ENCODE measurements at regions not wholly inside any gene's neighbourhood (a gene's known extent, or its start where the extent isn't known, plus 50 kb on each side); places are given as distances from the start of the nearest gene placed in this dataset.
"Not testable (repeated sequence)": the region's sequence is repeated elsewhere in the genome, so short reads cannot be mapped to it uniquely, and the experiment has no call there.

DNA sequence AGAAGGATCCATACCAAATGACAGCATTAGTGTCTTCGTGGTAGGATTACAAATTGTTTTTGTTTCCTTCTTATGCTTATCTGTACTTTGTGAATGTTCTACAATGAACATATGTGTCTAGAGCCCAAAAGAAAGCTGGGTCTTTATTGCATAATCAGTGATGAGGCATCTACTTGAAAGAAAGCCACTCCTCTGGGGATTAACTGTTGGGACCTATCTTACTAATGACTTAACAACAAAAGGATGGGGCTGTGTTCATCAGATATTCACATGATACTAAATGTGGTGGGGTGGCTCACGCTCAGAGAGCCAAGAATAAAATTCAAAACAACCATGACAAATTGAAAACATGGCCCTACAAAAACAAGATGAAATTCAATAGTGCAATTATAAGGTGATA is 160.2 kb downstream of the RGS9 start:
- H3K27me3 Mint-ChIP-seq (ENCODE audit: insufficient read depth): peaks cover 12% of the 10 kb centered on the region
- H3K36me3 Mint-ChIP-seq (ENCODE audit: low read depth): no peaks in the 10 kb centered on the region
- DNase-seq: no peak
- no peaks in the 10 kb centered on the region; the same call in 1 of the 2 replicates for H3K4me1 Mint-ChIP-seq (ENCODE audit: low read depth)
- TF ChIP-seq, protein P1, sequence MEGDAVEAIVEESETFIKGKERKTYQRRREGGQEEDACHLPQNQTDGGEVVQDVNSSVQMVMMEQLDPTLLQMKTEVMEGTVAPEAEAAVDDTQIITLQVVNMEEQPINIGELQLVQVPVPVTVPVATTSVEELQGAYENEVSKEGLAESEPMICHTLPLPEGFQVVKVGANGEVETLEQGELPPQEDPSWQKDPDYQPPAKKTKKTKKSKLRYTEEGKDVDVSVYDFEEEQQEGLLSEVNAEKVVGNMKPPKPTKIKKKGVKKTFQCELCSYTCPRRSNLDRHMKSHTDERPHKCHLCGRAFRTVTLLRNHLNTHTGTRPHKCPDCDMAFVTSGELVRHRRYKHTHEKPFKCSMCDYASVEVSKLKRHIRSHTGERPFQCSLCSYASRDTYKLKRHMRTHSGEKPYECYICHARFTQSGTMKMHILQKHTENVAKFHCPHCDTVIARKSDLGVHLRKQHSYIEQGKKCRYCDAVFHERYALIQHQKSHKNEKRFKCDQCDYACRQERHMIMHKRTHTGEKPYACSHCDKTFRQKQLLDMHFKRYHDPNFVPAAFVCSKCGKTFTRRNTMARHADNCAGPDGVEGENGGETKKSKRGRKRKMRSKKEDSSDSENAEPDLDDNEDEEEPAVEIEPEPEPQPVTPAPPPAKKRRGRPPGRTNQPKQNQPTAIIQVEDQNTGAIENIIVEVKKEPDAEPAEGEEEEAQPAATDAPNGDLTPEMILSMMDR (IDR thresholded peaks at IDR 0.05): no peak
- H3K27ac Mint-ChIP-seq: no peak overlapping the region
- no peak overlapping the region for H3K4me3 Mint-ChIP-seq
- H3K9me3 Mint-ChIP-seq: no peaks in the 10 kb centered on the region

DNA sequence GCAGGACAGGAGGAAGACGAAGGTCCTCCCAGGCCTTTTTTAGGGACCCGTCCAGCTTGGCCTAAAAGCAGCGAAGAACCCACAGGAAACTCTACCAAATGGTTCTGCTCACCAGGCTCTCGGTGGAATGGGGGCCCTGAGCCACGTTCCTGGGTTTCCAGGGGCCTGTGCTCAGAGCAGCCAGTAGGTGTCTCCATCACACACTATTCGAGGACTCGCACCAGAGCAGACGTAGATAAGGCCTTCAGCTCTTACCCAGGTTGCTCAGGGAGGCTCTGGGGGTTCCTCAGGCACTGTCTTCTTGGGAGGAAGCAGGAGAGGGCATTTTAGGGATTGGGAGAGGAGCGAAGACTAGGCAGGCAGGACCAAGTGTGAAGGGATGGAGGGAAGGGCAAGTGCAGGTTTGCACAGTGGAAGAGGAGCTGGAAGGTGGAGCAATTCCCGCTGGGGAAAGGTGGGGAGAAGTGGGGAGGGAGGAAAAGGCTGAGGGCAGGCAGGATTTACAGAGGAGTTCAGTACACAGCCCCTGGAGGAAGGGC is 157.1 kb downstream of the RGS9 start:
- TF ChIP-seq, protein P1 (IDR thresholded peaks at IDR 0.05): peak; percentile 82
- no peak overlapping the region for H3K27ac Mint-ChIP-seq
- H3K27me3 Mint-ChIP-seq (ENCODE audit: insufficient read depth): peaks cover 9% of the 10 kb centered on the region
- H3K36me3 Mint-ChIP-seq (ENCODE audit: low read depth): no peaks in the 10 kb centered on the region
- H3K4me3 Mint-ChIP-seq: no peak overlapping the region
- H3K9me3 Mint-ChIP-seq: no peaks in the 10 kb centered on the region
- H3K4me1 Mint-ChIP-seq (ENCODE audit: low read depth): no peaks in the 10 kb centered on the region; the same call in 1 of the 2 replicates
- peak; percentile 45 for DNase-seq

DNA sequence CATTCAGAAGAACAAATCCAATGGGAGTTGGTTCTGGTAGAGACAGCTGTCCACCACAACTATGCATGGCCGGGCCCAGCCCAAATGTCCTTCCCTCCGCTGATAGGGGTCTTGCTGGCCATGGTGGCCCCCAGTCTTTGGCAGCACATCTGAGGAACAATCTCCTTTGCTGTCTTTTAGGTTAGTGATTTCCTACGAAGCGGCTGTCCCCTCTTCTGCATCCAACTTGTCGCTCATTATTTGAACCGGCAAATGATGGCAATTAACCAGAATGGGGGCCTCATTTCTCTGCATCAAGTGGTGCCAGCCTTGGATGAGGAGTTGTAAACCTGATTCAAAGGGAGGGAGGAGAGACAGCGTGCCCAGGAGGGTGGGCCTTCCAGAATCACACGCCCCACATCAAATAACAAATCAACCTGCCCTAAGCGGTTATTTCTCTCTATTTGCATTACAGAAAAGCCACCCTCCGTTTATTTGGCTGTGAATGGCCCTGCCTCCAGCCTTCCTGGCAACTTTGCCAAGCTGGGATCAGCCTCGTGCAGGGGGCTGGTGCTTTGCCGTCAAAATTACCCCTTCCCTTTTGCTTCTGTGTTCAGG is 156.5 kb downstream of the RGS9 start:
- Mint-ChIP-seq H3K27me3 (ENCODE audit: insufficient read depth) (peaks cover 10% of the 10 kb centered on the region), H3K27ac (no peak overlapping the region), H3K4me3 (no peak overlapping the region), H3K9me3 (no peaks in the 10 kb centered on the region), H3K4me1 (ENCODE audit: low read depth) (no peaks in the 10 kb centered on the region; the same call in 1 of the 2 replicates), H3K36me3 (ENCODE audit: low read depth) (no peaks in the 10 kb centered on the region)
- TF ChIP-seq, protein P1 (IDR thresholded peaks at IDR 0.05): no peak
- no peak for DNase-seq

DNA sequence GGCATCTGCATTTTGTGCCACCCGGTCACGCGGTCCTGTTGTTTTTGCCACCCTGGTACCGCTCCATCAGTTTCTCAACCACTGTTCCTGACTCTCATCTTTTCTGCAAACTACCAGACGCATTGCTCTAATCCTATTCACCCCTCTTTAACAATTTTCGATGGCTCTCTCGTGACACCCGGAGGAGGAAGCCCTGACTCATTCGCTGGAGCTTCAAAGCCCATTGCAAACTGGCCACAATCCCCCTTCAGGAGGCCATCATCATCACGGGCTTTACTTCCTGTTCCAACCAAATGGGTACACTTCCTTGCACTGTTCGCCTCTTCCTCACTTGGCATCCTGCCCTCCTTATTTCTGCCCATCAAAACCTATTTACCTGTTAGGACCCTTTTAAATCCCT is 155.3 kb downstream of the RGS9 start:
- Mint-ChIP-seq H3K27me3 (ENCODE audit: insufficient read depth) (peaks cover 14% of the 10 kb centered on the region), H3K9me3 (no peaks in the 10 kb centered on the region), H3K4me3 (no peak overlapping the region), H3K4me1 (ENCODE audit: low read depth) (peaks cover under 1% of the 10 kb centered on the region; the same call in 1 of the 2 replicates), H3K36me3 (ENCODE audit: low read depth) (no peaks in the 10 kb centered on the region), H3K27ac (no peak overlapping the region)
- no peak for DNase-seq
- TF ChIP-seq, protein P1 (IDR thresholded peaks at IDR 0.05): no peak

DNA sequence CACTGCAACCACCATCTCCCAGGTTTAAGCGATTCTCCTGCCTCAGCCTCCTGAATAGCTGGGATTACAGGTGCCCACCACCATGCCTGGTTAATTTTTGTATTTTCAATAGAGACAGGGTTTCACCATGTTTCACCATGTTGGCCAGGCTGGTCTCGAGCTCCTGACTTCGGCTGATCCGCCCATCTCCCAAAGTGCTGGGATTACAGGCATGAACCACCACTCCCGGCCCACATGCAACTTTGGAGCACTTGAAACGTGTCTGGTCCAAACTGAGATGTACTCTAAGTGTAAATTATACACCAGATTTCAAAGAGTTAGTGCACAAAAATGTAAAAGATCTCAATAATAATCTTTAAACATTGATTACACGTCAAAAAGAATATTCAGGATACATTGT is 154.1 kb downstream of the RGS9 start:
- H3K9me3 Mint-ChIP-seq; DNase-seq; H3K4me3 Mint-ChIP-seq; H3K4me1 Mint-ChIP-seq (ENCODE audit: low read depth); H3K27ac Mint-ChIP-seq; H3K36me3 Mint-ChIP-seq (ENCODE audit: low read depth): not testable (repeated sequence)
- peaks cover 14% of the 10 kb centered on the region for H3K27me3 Mint-ChIP-seq (ENCODE audit: insufficient read depth)

DNA sequence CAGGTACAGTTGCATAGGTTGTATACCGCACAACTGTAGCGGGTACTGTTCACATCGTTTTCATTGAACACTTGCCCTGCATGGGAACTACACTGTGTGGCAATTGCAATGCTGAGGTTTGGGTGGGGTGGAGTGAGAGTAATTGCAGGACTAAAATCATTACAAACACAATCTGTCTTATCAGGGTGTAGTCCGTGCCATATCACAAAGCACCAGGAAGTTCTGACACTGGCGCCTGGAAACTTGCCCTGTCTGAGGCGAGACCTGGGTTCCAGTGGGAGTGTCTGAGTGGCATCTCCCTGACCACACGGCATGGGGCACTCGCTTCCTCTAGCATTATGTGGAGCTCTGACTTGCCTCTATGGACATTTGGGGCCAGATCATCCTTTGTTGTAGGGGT is 153.4 kb downstream of the RGS9 start:
- Mint-ChIP-seq H3K27ac (no peak overlapping the region), H3K36me3 (ENCODE audit: low read depth) (no peaks in the 10 kb centered on the region), H3K4me1 (ENCODE audit: low read depth) (peaks cover 9% of the 10 kb centered on the region; the same call in 1 of the 2 replicates), H3K4me3 (no peak overlapping the region), H3K27me3 (ENCODE audit: insufficient read depth) (peaks cover 14% of the 10 kb centered on the region), H3K9me3 (no peaks in the 10 kb centered on the region)
- DNase-seq: no peak
- TF ChIP-seq, protein P1 (IDR thresholded peaks at IDR 0.05): no peak
